Right forelimb (tissue), 1 donor: ENCODE measurements at regions not wholly inside any gene's neighbourhood (a gene's known extent, or its start where the extent isn't known, plus 50 kb on each side); places are given as distances from the start of the nearest gene placed in this dataset.
"Not testable (repeated sequence)": the region's sequence is repeated elsewhere in the genome, so short reads cannot be mapped to it uniquely, and the experiment has no call there.

Source experiments
- DNase-seq: peaks from one replicate; pipeline ENCODE4 v3.0.0-alpha.2; 2018

- DNase-seq, result no peak
These were observed 52.6 kb upstream of the RUFY1 start for GRCh38 chr5:179497636-179498340.

DNA sequence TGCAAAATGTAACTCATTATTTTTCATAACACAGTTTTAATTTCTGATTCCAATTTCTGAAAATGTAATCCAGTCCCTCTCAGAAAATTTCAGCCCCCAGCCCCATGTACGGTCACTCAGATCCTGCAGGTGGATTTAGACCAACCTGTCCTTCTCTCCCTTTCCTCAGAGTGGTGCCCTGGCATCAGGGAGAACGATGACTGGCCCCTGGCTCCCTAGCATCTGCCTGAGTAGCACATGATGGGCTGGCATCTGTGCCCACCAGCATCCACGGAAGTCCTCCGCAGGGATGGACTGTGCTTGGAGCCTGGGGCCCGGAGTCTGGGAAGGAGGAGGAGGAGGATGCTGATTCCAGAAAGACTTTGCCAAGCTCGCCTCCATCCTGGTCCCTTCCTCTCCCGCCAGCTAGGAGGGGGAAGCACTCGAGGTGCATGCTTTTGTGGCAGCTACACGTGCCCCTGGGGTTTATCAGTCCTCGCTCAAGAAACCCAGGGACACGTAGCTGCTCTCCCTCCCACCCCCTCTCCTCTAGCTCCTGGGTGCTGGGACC is 54.4 kb upstream of the RUFY1 start:
- no peak for DNase-seq

DNA sequence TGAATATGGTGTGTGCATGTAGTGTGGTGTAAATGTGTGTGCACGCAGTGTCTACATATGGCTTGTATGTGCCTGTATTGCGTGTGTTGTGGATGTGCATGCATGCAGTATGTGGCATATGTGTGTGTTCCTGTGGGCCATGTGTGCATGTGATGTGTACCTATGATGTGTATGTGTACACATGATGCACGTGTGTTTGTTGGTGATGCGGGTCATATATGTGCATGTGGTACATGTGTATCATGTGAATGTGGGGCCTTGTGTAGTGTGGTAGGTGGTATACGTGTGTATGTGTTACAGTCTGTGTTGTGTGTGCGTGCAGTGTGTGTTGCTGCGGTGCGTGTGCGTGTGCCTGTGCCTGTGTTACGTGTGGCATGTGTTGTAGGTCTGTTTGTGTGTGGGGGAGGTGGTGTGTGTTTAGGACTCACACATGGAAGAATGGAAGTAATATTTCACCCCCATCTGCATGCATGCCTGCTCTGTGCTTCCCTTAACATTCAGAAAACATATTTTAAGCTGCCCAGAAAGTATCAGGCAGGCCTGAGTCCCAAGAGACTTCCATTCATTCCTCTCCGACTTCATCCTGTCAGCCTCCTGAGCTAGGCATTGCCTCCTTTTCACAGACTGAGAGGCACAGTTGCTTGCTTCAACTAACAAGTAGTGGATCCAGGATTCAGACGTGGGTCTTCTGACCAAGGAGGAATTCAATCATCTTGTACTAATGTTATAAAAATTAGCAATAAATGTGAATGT is 55.4 kb upstream of the RUFY1 start:
- DNase-seq, result no peak

- DNase-seq, result no peak
These were observed 61.4 kb upstream of the RUFY1 start for GRCh38 chr5:179488975-179489374.

DNA sequence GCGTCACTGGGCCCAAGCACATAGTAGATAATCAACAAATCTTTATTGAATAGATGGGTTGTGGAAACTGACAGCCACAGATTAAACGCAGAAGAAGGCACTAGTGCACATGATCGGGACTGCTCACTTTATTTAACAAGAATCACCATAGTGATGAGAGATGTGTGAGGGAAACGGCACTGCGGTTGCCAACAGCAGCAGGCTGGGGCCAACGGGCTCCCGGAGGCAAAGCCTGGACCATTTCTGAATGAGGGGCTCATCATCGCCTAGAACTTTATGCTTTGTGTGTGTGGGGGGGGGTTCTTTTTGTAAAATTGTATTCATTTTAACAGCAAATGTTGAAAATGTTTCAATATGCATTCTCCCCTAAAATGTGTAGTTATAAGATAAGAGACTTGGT is 61.9 kb upstream of the RUFY1 start:
- peak; percentile 61 for DNase-seq

DNA sequence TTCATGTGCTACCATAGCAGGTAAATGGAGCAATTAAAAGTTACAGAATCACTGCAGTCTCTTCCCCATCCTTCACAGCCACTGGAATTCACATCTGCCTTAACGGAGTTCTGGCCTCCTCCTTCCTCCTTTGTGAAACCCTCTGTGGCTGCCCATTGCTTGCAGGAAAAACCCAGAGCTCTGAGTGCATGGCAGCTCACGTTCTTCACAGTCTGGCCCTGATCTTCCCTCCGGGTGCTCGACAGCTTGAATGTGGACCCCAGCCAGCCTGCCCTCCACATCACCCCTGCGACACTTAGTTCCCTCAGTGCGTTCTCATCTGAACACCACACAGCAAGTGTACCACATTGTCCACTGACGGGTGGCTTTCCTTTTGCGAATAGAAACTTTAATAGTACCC is 63.2 kb upstream of the RUFY1 start:
- no peak for DNase-seq

GRCh38 chr5:179486596-179487051 is 63.7 kb upstream of the RUFY1 start:
- no peak for DNase-seq

DNA sequence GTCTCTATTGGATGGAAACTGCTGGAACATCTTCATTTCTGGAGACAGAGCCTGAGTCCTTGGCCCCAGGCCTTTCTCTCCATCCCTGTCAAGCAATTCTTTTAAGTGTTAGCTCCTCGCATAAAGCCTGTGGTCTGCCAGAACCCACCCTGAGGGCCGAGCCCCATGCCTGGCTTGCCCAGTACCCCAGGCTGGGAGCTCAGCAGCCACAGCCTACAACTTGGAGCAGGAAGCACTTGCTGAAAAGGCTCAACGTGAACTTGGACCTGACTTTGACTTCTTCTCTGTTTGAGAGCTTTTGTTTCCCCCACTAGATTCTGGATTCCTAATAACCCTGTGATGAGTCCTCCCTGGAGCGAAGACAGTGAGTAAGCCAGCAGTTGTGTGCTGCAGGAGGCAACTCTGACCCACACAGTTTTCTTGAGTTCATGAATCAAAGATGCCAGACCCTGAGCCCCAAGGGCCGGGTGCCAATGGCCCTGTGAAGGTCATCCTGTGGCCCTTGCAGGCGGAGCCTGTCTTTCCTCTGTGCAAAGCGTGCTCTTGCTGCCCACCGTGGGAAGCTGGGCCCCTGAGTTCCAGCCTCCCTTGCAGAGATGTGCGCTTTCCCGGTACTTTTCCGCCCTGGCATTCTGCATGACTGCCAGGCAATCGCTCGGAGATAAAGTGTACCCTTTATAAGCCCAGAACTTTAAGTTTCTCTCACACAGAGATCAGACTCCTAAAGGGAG is 64.3 kb upstream of the RUFY1 start:
- DNase-seq, result no peak

- DNase-seq, result no peak
These were observed 65.6 kb upstream of the RUFY1 start for GRCh38 chr5:179484761-179485160.

DNA sequence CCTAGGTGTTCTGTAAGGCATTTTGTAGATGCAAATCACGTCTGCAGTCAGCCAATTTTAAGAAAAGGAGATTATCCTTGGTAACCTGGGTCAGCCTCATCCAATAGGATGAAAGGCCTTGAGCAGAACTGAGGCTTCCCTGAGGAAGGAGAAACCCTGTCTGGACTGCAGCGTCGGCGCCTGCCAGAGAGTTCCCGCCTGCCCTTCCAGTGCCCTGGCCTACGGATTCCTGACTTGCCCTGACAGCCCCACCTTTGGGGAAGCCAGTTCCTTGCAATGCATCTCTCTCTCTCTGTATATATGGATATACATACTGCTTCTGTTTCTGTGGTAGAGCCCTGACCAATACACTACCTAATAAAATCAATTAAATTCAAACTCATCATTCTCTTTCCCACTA is 66.2 kb upstream of the RUFY1 start:
- DNase-seq, result no peak

- DNase-seq, result no peak
These were observed 71.7 kb upstream of the RUFY1 start for GRCh38 chr5:179478624-179479023.

GRCh38 chr5:179475208-179475751 is 75.1 kb upstream of the RUFY1 start:
- no peak for DNase-seq

DNA sequence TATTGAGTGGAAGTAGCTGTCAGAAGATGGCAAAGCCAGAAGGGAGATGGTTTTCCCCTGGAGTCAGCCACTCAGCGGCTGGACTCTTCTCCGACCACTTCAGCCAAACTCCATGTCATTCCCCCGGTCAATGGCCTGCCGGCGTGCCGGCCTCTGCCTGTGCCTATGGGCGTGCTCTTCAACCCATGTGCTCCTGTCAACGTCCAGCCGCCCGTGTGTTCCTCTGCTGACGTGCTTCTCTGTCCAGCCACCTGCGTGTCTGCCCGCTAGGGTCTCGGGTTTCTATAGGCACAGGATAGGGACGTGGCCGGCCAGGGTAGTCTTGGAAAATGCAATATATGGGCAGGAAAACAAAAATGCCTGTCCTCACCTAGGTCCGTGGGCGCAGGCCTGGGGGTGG is 77.7 kb upstream of the RUFY1 start:
- no peak for DNase-seq

- no peak for DNase-seq
These were observed 78.2 kb upstream of the RUFY1 start for GRCh38 chr5:179472174-179472573.

GRCh38 chr5:179470201-179470600 is 80.2 kb upstream of the RUFY1 start:
- no peak for DNase-seq

DNA sequence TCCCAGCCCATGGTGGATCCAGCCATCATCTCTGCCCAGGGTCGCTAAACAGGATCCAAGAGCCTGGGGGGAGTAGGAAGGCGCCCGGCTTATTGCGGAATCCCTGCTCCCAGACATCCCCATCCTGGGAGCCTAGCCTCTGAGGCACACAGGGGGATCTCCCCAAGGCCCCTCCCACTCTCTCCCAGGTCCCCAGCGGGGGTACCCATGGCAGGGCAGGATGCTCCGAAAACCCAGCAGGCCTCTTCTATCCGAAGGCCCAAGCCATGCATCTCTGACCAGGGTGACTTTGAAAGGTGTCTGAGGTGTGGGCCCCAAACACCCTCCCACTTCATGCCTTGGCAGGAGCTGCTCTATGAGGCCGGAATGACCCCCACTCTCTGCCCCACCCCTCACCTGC is 81.7 kb upstream of the RUFY1 start:
- no peak for DNase-seq

DNA sequence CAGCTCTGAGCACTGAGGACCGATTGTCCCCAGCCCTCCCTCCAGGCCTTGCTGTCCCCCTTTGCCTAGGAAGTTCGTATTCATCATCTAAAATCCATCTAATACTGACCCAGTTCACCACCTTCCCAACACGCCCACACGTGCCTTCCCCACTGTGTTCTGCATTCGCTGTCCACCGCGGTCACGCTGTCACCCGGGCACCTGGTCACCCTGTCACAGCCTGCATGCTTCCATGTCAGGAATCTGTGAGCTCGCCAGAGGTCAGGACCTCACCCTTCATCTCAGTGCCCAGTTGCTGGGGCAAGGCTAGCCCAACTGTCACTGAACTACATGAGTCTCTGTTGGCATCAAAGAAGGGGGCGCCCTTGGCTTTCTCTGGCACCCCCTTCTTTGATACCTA is 82.9 kb upstream of the RUFY1 start:
- no peak for DNase-seq

DNA sequence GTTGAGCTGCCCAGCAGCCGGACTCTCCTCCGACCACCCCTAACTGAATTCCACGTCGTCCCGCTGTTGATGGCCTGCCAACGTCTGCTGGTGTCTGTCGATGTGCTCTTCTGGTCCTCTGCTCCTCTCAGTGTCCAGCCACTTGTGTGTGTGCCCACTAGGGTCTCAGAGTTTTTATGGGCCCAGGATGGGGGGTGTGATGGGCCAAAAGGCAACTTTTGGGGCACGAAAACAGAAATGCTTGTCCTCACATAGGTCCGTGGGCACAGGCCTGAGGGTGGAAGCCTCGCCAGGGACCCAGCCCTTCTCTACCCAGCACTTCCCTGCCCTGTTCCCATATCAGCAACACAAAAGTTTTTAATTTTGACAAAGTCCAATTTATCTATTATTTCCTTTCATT is 85.7 kb upstream of the RUFY1 start:
- no peak for DNase-seq

GRCh38 chr5:179462040-179462439 is 88.3 kb upstream of the RUFY1 start:
- no peak for DNase-seq

DNA sequence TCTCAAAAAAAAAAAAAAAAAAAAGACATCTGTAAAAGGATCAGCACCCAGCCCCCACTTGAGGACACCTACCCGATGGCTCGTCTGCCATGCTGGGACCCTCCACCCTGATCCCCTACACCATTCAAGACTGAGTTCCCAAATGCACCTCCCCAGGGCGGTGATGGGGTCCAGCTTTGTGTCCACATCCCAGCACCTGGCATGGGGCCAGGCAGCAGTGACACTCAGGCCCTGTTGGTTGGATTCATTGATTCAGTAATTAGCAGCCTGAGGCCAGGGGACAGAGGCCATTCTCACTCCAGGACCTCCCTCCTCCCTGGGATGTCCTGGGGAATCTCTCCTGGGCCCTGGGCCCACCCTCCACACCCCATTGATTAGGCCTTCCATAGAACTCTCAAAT is 88.8 kb upstream of the RUFY1 start:
- DNase-seq, result no peak

DNA sequence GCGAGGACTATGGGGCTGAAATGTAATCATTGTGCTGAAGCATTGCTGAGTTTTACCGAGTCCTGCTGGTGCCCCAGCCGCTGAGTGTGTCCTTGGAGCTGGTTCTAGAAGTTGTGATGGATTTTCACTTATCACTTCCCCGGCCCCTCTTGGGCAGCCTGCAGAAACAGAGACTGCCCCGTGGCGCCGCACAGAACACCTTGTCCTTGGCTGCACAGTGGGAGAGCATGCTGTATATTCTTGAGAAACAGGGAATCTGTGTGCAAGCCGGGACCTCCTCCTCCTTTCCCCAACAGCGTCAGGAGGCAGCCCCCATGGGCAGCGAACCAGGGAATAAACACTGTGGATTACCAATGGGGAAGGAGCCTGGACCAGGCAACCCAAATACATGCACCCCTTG is 90.6 kb upstream of the RUFY1 start:
- no peak for DNase-seq

GRCh38 chr5:179457612-179458011 is 92.7 kb upstream of the RUFY1 start:
- no peak for DNase-seq

- DNase-seq, result not testable (repeated sequence)
These were observed 94.3 kb upstream of the RUFY1 start for GRCh38 chr5:179456075-179456474.
